ENCODE measurements at regions not wholly inside any gene's neighbourhood (a gene's known extent, or its start where the extent isn't known, plus 50 kb on each side); places are given as distances from the start of the nearest gene placed in this dataset.

GRCh38 chr3:156040041-156040440 is 80.3 kb upstream of the KCNAB1 start:
- TF ChIP-seq CTCF (IDR thresholded peaks at IDR 0.05 in 8 of 11, conservative IDR thresholded peaks at IDR 0.05 in 3 of 11): no peak
- TF ChIP-seq POLR2AphosphoS5 (IDR thresholded peaks at IDR 0.05): no peak
- TF ChIP-seq POLR2A (IDR thresholded peaks at IDR 0.05): no peak

Measured in spleen (tissue), 7 donors.